Stimulated activated CD4-positive, alpha-beta T cell treated with anti-CD3 and anti-CD28 coated beads, Interleukin-1b, Interleukin-23, amount 100 ng/mL, for 1 hour (primary cell): ENCODE measurements at regions not wholly inside any gene's neighbourhood (a gene's known extent, or its start where the extent isn't known, plus 50 kb on each side); places are given as distances from the start of the nearest gene placed in this dataset.

Source experiments
- DNase-seq, 2 donors: peaks; one replicate each; pipeline ENCODE4 v3.0.0-alpha.2; 2020; ENCODE audit warnings: low read depth in 2 of 2

DNA sequence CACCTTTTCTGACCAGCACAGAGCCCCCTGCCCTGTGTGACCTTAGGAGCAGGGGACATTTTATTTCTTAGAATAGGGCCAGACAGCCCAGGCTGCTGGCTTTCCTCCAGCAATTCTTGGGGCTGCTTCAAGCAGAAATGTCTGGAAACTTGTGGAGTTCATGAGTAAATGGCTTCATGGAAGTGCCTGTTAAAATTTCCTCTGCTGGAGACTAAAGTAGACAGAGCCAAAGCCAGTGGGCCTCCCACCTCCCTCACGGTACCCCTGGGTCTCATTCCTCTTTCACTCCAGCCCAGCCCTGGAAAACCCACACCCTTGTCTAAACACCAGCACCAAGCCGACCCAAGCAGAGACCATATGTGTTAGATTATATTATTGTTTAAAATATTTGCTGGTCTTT lies 505.5 kb upstream of the ZMIZ1 start:
- DNase-seq: no peak

- no peak for DNase-seq
Observed at GRCh38 chr10:78565841-78566240, 502.9 kb upstream of the ZMIZ1 start.

GRCh38 chr10:78566284-78567111 lies 502.3 kb upstream of the ZMIZ1 start:
- DNase-seq: no peak

- DNase-seq: no peak
Observed at GRCh38 chr10:78567680-78568455, 500.9 kb upstream of the ZMIZ1 start.

GRCh38 chr10:78568620-78569019 lies 500.1 kb upstream of the ZMIZ1 start:
- DNase-seq: no peak

GRCh38 chr10:78570633-78571235 lies 498.0 kb upstream of the ZMIZ1 start:
- no peak for DNase-seq

DNA sequence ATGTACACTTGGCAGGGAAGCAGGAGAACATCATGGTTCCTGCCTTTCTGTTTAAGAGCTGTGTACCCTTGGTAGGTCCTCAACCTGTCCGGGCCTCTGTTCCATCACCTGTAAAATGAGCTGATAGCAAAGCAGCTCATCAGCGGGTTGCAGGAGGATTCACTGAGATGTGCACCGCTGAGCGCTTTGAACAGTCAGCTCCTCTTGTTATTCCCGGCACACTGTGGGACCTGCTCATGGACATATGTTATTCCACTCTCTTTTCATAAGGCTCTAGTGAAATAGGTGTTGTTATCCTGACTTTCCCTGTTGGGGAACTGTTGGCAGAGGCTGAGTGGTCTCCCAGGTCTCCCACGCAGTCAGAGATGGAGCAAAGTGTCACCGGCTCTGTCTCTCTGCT lies 497.5 kb upstream of the ZMIZ1 start:
- DNase-seq: no peak

DNA sequence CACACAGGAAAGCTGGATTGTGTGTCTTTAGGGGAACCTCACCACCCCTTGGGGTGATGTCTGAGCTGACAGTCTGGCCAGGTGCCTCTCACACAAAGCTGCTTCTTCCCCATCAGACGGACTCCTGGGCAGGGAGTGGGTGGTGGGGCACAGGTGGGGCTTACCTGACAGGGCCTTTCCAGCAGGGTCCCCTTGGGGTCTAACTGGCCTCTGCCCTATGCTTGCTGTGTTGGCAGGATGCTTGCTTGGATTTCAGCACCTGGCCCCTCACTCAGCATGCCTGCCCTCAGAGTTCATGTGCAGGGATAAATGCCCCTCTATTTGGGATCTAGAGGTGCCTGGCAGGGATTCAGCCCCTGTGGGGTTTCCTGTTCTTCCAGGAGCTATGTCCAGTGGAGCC lies 496.9 kb upstream of the ZMIZ1 start:
- no peak for DNase-seq

DNA sequence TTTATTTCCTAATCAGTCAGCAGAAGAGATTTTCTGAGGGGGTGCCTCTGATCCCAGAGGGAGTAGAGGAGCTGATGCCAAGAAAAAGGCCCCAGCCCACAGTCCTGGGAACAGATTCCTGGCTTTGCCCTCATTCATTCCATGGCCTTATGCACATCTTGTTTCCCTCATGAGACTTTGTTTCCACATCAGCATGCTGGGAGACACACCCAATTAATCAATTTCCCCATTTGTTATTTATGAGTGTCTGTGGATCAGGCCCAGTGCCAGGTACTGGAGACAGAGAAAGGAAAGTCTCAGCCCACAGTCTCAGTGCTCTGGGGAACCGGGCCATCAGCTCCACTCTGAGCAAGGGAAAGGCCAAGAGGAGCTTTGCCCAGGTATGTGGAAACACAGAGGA lies 496.2 kb upstream of the ZMIZ1 start:
- DNase-seq: no peak

DNA sequence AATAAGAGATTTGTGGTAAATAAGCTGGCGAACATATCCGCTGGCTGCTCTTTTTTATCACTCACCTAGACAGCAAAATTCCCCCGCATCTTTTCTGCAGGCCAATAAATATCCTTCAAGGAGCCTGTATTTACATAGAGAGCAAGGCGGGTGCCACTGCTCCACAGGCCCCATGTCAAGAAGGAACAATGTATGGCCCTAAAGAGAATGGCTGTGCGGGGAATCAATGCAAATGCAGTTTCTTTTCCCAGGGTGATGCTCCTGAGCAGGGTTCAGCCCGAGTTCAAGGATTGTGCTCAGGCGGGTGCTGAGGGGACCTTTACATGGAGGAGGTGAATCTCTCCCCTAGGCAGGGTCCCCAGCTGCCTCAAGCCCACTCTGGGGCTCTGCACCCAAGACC lies 494.2 kb upstream of the ZMIZ1 start:
- DNase-seq: no peak

DNA sequence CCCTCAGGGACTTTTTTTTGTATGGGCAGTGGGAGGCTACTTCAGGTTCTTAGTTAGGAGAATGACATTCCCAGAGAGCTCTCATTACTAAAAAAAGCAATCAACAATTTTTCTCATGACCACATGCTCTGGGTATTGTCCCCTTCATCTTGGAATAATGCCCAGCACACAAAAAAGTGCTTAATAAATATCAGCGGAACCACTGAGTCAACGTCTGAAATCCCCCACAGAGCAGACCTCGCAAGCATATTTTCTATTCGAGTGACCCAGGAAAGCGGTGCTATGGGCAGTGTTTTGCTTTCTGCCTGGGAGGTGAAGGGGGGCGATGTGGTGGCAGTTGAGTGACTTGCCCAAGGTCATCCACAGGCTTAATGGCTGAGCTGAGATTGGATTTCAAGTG lies 493.4 kb upstream of the ZMIZ1 start:
- DNase-seq: no peak

GRCh38 chr10:78576276-78576675 lies 492.5 kb upstream of the ZMIZ1 start:
- DNase-seq: no peak

DNA sequence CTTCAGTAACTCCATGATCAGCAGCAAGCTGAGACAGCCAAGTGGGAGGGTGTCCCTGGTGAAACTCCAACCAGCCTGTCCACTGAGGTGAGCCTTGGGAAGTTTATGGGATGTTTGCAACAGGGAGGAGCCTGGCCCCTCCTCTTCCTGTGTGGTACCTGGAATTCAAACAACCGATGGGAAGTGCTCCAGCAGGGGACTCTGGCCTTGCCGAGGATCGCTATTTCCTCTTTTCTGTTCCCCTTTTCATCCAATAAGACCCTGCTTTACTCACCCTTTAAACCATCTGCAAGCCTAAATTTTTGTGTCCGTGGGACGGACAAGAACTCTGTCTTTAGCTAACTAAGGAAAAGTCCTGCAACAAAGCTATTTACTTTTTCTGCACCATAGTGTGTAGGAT lies 491.1 kb upstream of the ZMIZ1 start:
- DNase-seq: no peak

- DNase-seq: peak in 1 of 2 donors; percentile 7
Observed at GRCh38 chr10:78578929-78579328, 489.8 kb upstream of the ZMIZ1 start.

GRCh38 chr10:78579576-78579975 lies 489.2 kb upstream of the ZMIZ1 start:
- DNase-seq: no peak

DNA sequence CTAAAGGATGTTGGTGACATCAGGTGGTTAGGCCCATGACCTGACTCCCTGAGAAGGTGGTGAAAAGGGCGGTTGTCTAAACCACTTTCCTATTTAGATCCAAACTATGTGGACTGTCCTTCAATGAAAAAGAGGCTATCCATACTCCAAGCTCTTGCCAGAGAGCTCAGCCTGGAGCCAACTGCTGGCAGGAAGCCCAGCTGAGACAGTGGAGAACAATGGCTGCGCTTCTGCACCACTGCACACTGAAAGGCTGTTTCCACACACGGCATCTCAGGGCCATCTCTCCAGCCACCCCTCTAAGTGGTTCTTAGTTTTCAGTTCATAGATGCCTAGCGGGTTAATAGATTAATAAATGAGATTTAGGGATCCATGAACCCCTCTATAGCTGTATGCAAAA lies 488.8 kb upstream of the ZMIZ1 start:
- DNase-seq: no peak

GRCh38 chr10:78581133-78581694 lies 487.6 kb upstream of the ZMIZ1 start:
- no peak for DNase-seq

GRCh38 chr10:78582540-78582939 lies 486.2 kb upstream of the ZMIZ1 start:
- no peak for DNase-seq

DNA sequence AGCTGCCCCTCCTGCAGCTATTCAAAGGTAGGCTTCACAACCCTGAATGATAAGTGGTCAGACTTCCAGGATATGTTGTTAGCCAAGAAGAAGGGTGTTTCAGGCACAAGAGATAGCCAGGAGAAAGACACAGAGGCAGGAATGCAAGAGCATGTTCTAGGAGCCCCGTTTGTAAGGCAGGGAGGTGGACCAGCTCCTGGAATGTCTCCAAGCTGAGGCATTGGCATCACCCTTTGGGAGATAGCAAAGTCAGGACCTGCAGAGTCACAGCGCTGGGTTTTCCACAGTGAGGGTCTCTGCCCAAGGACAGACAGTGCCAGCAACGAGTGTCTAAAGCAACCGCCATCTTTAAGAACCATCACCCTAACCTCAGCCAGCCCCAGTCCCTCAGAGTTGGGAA lies 484.5 kb upstream of the ZMIZ1 start:
- DNase-seq: no peak

DNA sequence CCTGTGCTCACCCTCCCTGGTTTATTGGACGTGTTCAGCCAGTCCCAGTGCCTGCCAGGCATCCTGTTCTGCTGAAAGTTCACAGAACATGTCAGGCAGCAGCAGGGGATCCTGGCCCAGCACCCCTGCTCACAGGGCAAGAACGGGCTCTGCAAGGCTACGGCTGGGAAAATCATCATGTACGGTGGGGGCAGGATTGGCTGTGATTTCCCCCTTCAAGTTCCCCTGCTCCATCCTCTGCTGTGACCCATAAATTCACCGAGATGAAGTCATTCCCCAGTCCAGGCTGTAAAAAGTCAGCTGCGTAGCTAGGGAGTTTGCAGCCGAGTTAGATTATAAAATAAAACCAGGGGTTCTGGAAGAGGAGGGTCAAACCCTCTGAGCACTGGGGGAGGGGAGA lies 484.1 kb upstream of the ZMIZ1 start:
- DNase-seq: no peak

DNA sequence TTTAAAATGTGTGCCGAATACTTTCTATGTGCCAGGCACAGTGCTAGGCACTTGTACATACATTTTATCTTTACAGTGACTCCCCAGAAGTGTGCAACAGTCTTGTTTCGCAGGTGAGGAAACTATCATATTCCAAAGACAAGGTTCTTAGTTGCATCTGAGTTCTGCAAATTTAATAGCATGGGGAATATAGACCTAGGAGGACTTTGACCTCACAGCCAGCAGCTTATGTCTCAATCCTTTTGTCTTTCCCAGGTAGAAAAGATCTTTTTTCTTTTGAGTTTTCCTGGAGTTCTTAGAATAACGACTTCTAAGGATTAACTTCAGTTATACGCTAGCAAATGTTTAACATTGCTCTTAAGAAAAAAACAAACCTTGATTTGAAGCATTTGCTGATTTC lies 482.8 kb upstream of the ZMIZ1 start:
- DNase-seq: no peak

GRCh38 chr10:78588194-78588811 lies 480.5 kb upstream of the ZMIZ1 start:
- DNase-seq: no peak
